Keratinocyte (primary cell): ENCODE measurements at regions not wholly inside any gene's neighbourhood (a gene's known extent, or its start where the extent isn't known, plus 50 kb on each side); places are given as distances from the start of the nearest gene placed in this dataset.

Source experiments
- DNase-seq: peaks from one replicate; pipeline ENCODE4 v3.0.0-alpha.2; 2011; ENCODE audit warnings: low read depth, missing footprints, low spot score
- FAIRE-seq: peaks from 2 replicates; lab custom pipeline; 2011; peaks lifted over from hg19 to GRCh38; lab: Jason Lieb, UNC
- H2AFZ ChIP-seq: 2 replicates; pipeline ENCODE4 v1.6.0; 2012; ENCODE audit warnings: low read length, control low read depth, inconsistent platforms; ENCODE audit not compliant: control insufficient read depth
- H3K27ac ChIP-seq: 2 replicates; pipeline ENCODE4 v1.5.1; 2011; ENCODE audit warnings: low read length; ENCODE audit not compliant: control insufficient read depth, insufficient read depth
- H3K27me3 ChIP-seq: 3 replicates; pipeline ENCODE4 v1.6.0; 2011; ENCODE audit warnings: low read length; ENCODE audit not compliant: control insufficient read depth, insufficient read depth; ENCODE audit errors: extremely low read depth
- H3K36me3 ChIP-seq, 2 experiments: 2 replicates in 1 of 2; 3 replicates in 1 of 2; pipeline ENCODE4 v1.5.1; 2011; ENCODE audit warnings: low read length in 2 of 2, mild to moderate bottlenecking in 1 of 2; ENCODE audit not compliant: control insufficient read depth in 2 of 2, insufficient read depth in 2 of 2; ENCODE audit errors: extremely low read depth in 1 of 2
- H3K4me1 ChIP-seq: 3 replicates; pipeline ENCODE4 v1.5.1; 2011; ENCODE audit warnings: low read length; ENCODE audit not compliant: control insufficient read depth, insufficient read depth; ENCODE audit errors: extremely low read depth
- H3K4me2 ChIP-seq: 3 replicates; pipeline ENCODE4 v1.6.0; 2011; ENCODE audit warnings: low read depth, low read length; ENCODE audit not compliant: control insufficient read depth, insufficient read depth; ENCODE audit errors: extremely low read depth
- H3K4me3 ChIP-seq, 3 experiments: fragments of 200-600 bp in 1 of 3; sonication (generic) in 1 of 3; 2 replicates in 2 of 3; 3 replicates in 1 of 3; pipeline ENCODE4 v1.5.1; 2011 to 2016; ENCODE audit warnings: low read length in 3 of 3, mild to moderate bottlenecking in 3 of 3, control low read depth in 2 of 3, inconsistent platforms in 1 of 3, low read depth in 1 of 3, mixed read lengths in 1 of 3, mixed run types in 1 of 3, moderate library complexity in 1 of 3; ENCODE audit not compliant: control insufficient read depth in 2 of 3, insufficient read depth in 2 of 3; ENCODE audit errors: extremely low read depth in 1 of 3
- H3K79me2 ChIP-seq: 2 replicates; pipeline ENCODE4 v1.6.0; 2012; ENCODE audit warnings: low read length; ENCODE audit not compliant: control insufficient read depth, insufficient read depth
- H3K9ac ChIP-seq: 3 replicates; pipeline ENCODE4 v1.6.0; 2011; ENCODE audit warnings: low read length; ENCODE audit not compliant: control insufficient read depth, insufficient read depth; ENCODE audit errors: extremely low read depth
- H3K9me1 ChIP-seq: 3 replicates; pipeline ENCODE4 v1.6.0; 2011; ENCODE audit warnings: low read length; ENCODE audit not compliant: control insufficient read depth, insufficient read depth; ENCODE audit errors: extremely low read depth
- H3K9me3 ChIP-seq: 2 replicates; pipeline ENCODE4 v1.5.1; 2012; ENCODE audit warnings: low read depth, low read length; ENCODE audit not compliant: control insufficient read depth
- H4K20me1 ChIP-seq: 3 replicates; pipeline ENCODE4 v1.6.0; 2011; ENCODE audit warnings: low read length; ENCODE audit not compliant: control insufficient read depth, insufficient read depth; ENCODE audit errors: extremely low read depth
- EZH2 ChIP-seq: IDR thresholded peaks from one replicate; pipeline ENCODE4 v1.6.1; 2012; ENCODE audit warnings: inconsistent platforms, mild to moderate bottlenecking, low read length, moderate library complexity
- dilution Hi-C: fragments of 300-500 bp; cut with MboI; formaldehyde crosslinking; loops from one replicate; pipeline ENCODE4 v1.7.0; 2020; ENCODE audit warnings: low sequenced_read_pairs; ENCODE audit not compliant: extremely low pct_ligation_motif_present
- TF ChIP-seq, protein P1 (sequence below), 3 experiments: IDR thresholded peaks in 1 of 3; conservative IDR thresholded peaks in 1 of 3; optimal IDR thresholded peaks in 1 of 3; 2 replicates in 2 of 3; 3 replicates in 1 of 3; pipeline versions ENCODE3 to v1.5.1; 2011; ENCODE audit warnings: low read length in 3 of 3, mild to moderate bottlenecking in 3 of 3, moderate library complexity in 2 of 3, control low read depth in 1 of 3, inconsistent platforms in 1 of 3; ENCODE audit not compliant: insufficient read depth in 2 of 3; ENCODE audit errors: extremely low read depth in 1 of 3

DNA sequence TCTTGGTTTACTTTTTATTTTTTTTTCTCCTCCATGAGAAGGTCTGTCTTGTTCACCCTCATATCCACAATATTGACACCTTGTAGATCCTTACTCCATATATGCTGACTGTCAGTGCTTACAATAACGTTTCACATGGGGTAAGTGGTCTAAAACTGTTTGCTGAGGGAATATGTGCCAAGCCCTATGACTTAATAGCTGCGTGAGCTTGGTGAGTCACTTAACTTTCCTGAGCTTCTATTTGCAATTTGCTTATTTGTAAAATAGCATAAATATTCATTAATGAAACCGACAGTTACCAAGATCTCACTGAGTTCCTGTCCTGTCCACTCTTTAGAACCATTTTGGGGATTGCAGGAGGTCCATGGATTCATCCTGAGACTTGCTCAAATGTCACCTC is 190.7 kb downstream of the CCT6B start:
- Histone ChIP-seq H3K4me3 (no peak overlapping the region), H3K4me1 (no peaks in the 10 kb centered on the region), H4K20me1 (no peaks in the 10 kb centered on the region), H3K9ac (no peak overlapping the region), H3K27me3 (no peaks in the 10 kb centered on the region), H3K27ac (no peak overlapping the region), H3K4me2 (no peak overlapping the region), H3K9me3 (peaks cover 2% of the 10 kb centered on the region), H3K9me1 (no peaks in the 10 kb centered on the region), H2AFZ (no peak overlapping the region), H3K36me3 (no peaks in the 10 kb centered on the region), H3K79me2 (no peaks in the 10 kb centered on the region)
- DNase-seq (no peak), FAIRE-seq (no peak)
- dilution Hi-C loops = no loop called here
- TF ChIP-seq, protein P1, sequence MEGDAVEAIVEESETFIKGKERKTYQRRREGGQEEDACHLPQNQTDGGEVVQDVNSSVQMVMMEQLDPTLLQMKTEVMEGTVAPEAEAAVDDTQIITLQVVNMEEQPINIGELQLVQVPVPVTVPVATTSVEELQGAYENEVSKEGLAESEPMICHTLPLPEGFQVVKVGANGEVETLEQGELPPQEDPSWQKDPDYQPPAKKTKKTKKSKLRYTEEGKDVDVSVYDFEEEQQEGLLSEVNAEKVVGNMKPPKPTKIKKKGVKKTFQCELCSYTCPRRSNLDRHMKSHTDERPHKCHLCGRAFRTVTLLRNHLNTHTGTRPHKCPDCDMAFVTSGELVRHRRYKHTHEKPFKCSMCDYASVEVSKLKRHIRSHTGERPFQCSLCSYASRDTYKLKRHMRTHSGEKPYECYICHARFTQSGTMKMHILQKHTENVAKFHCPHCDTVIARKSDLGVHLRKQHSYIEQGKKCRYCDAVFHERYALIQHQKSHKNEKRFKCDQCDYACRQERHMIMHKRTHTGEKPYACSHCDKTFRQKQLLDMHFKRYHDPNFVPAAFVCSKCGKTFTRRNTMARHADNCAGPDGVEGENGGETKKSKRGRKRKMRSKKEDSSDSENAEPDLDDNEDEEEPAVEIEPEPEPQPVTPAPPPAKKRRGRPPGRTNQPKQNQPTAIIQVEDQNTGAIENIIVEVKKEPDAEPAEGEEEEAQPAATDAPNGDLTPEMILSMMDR (optimal IDR thresholded peaks at IDR 0.05 in 1 of 3, IDR thresholded peaks at IDR 0.05 in 1 of 3, conservative IDR thresholded peaks at IDR 0.05 in 1 of 3; ENCODE audit: extremely low read depth in 1 of 3, insufficient read depth in 2 of 3, low read length in 3 of 3) = no peak
- TF ChIP-seq EZH2 = no peak

DNA sequence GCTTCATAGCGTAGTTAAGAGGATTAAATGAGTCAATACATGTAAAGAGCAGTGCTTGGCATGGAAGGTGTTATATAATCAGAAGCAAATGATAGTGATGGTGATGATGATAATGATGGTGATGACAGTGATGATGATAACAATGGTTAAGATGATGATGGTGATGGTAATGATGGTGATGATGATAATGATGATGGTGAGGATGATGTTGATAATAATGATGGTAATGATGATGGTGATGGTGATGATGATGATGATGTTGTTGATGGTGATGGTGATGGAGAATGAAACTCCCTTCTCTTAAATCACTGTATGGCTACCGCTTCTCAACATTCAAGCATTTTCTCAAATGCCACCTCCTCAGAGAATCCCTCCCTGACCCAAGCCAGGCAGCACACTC is 190.5 kb downstream of the TMEM132E start:
- H3K27me3 ChIP-seq = no peaks in the 10 kb centered on the region
- peaks cover 2% of the 10 kb centered on the region for H3K9me3 ChIP-seq
- FAIRE-seq (no peak), DNase-seq (no peak)
- no peak overlapping the region for H2AFZ ChIP-seq
- H3K9ac ChIP-seq = no peak overlapping the region
- no peaks in the 10 kb centered on the region for H4K20me1 ChIP-seq
- H3K36me3 ChIP-seq = no peaks in the 10 kb centered on the region
- no peaks in the 10 kb centered on the region for H3K79me2 ChIP-seq
- no peaks in the 10 kb centered on the region for H3K9me1 ChIP-seq
- no peak overlapping the region for H3K4me3 ChIP-seq
- H3K4me1 ChIP-seq = no peaks in the 10 kb centered on the region
- TF ChIP-seq EZH2 = no peak
- TF ChIP-seq, protein P1 (optimal IDR thresholded peaks at IDR 0.05 in 1 of 3, IDR thresholded peaks at IDR 0.05 in 1 of 3, conservative IDR thresholded peaks at IDR 0.05 in 1 of 3; ENCODE audit: extremely low read depth in 1 of 3, insufficient read depth in 2 of 3, low read length in 3 of 3) = no peak
- no peak overlapping the region for H3K27ac ChIP-seq
- no peak overlapping the region for H3K4me2 ChIP-seq
- dilution Hi-C loops = no loop called here
